ENCODE measurements at regions not wholly inside any gene's neighbourhood (a gene's known extent, or its start where the extent isn't known, plus 50 kb on each side); places are given as distances from the start of the nearest gene placed in this dataset.

GRCh38 chr7:98556288-98556687 lies 60.8 kb upstream of the NPTX2 start (continued):
- TF ChIP-seq POLR2A (IDR thresholded peaks at IDR 0.05; ENCODE audit: control extremely low read depth in 1 of 2, low read depth in 2 of 2, low read length in 2 of 2) (no peak), RFX5 (IDR thresholded peaks at IDR 0.05; ENCODE audit: borderline replicate concordance, low read depth, low read length) (no peak), RAD21 (IDR thresholded peaks at IDR 0.05 in 1 of 2, conservative IDR thresholded peaks at IDR 0.05 in 1 of 2; ENCODE audit: low read depth in 2 of 2, low read length in 2 of 2) (no peak), SRF (IDR thresholded peaks at IDR 0.05; ENCODE audit: low read depth, low read length) (no peak), CTCF (IDR thresholded peaks at IDR 0.05; ENCODE audit: control extremely low read depth in 1 of 3, insufficient read depth in 1 of 3, low read depth in 1 of 3, low read length in 3 of 3) (no peak)
